AG09309 (cell line): ENCODE measurements at regions not wholly inside any gene's neighbourhood (a gene's known extent, or its start where the extent isn't known, plus 50 kb on each side); places are given as distances from the start of the nearest gene placed in this dataset.

Experiments
- DNase-seq: peaks from one replicate; pipeline ENCODE4 v3.0.0-alpha.2; 2010; ENCODE audit warnings: low read depth
- H3K4me3 ChIP-seq: 2 replicates; pipeline ENCODE4 v1.5.1; 2011; ENCODE audit warnings: mild to moderate bottlenecking, low read depth, low read length, moderate library complexity; ENCODE audit not compliant: control insufficient read depth
- CTCF ChIP-seq: IDR thresholded peaks from 2 replicates; pipeline ENCODE4 v1.5.1; 2011; ENCODE audit warnings: mild to moderate bottlenecking, low read depth, low read length, inconsistent platforms; ENCODE audit not compliant: insufficient read depth, control insufficient read depth; ENCODE audit errors: missing control alignments

- no peak for DNase-seq
- no peak overlapping the region for H3K4me3 ChIP-seq
- no peak for TF ChIP-seq CTCF
Observed at GRCh38 chr10:88126699-88127098, 263.3 kb downstream of the PTEN start.

- H3K4me3 ChIP-seq: no peak overlapping the region
- TF ChIP-seq CTCF: no peak
- no peak for DNase-seq
Observed at GRCh38 chr10:88127269-88127668, 263.8 kb downstream of the PTEN start.

- no peak overlapping the region for H3K4me3 ChIP-seq
- no peak for TF ChIP-seq CTCF
- DNase-seq: no peak
Observed at GRCh38 chr10:88127766-88128165, 264.3 kb downstream of the PTEN start.

- DNase-seq: no peak
- no peak overlapping the region for H3K4me3 ChIP-seq
- TF ChIP-seq CTCF: no peak
Observed at GRCh38 chr10:88129013-88129412, 265.6 kb downstream of the PTEN start.

- no peak overlapping the region for H3K4me3 ChIP-seq
- DNase-seq: no peak
- no peak for TF ChIP-seq CTCF
Observed at GRCh38 chr10:88130912-88131311, 267.5 kb downstream of the PTEN start.

GRCh38 chr10:88131511-88132139 is 268.2 kb downstream of the PTEN start:
- no peak for TF ChIP-seq CTCF
- H3K4me3 ChIP-seq: no peak overlapping the region
- no peak for DNase-seq

- H3K4me3 ChIP-seq: no peak overlapping the region
- no peak for DNase-seq
- TF ChIP-seq CTCF: no peak
Observed at GRCh38 chr10:88136712-88137111, 273.3 kb downstream of the PTEN start.
